ENCODE measurements at regions not wholly inside any gene's neighbourhood (a gene's known extent, or its start where the extent isn't known, plus 50 kb on each side); places are given as distances from the start of the nearest gene placed in this dataset.

- TF ChIP-seq ZNF646 (CRISPR knock-in tag; IDR thresholded peaks at IDR 0.05), result no peak
- TF ChIP-seq ZSCAN25 (CRISPR knock-in tag; IDR thresholded peaks at IDR 0.05), result no peak
- TF ChIP-seq ATF5 (CRISPR knock-in tag; IDR thresholded peaks at IDR 0.05; ENCODE audit: low read depth), result no peak
Observed at GRCh38 chr5:176727983-176728675, 80.8 kb downstream of the TSPAN17 start (continued).

- H3K9ac ChIP-seq (ENCODE audit: insufficient read depth, low read depth, low read length), result no peak overlapping the region
- intact Hi-C loops (cut with micrococcal nuclease; ENCODE audit: unreplicated experiment), result no loop called here
- H3K4me3 ChIP-seq (replicated peaks in 1 of 3; ENCODE audit: insufficient read depth in 1 of 3, low read depth in 2 of 3, low read length in 3 of 3), result no peak overlapping the region
- peaks cover 16 to 90% of the 10 kb centered on the region in 2 experiments for H3K27me3 ChIP-seq (ENCODE audit: control insufficient read depth in 1 of 2, insufficient read depth in 2 of 2, low read length in 2 of 2)
- H3K27ac ChIP-seq (ENCODE audit: extremely low read length, insufficient read depth, low read length), result no peak overlapping the region
- no peak overlapping the region for H2AFZ ChIP-seq (ENCODE audit: low read length)
- no peak overlapping the region for H3K4me2 ChIP-seq (ENCODE audit: low read depth, low read length)
- ChIA-PET POLR2A (no interaction called here), CTCF (ENCODE audit: low intra/inter-chr PET ratio, low total read pairs) (no interaction called here)
- peaks cover 6% of the 10 kb centered on the region; the same call in 1 of the 2 replicates for H4K20me1 ChIP-seq (ENCODE audit: insufficient read depth, low read length)
- in situ Hi-C loops (cut with HindIII; ENCODE audit: extremely low pct_ligation_motif_present, low pct_unique_long_range_greater_than_20kb), result no loop called here
- BruUV-seq (replicated peaks), result no TSS peak
- H3K36me3 ChIP-seq (replicated peaks in 1 of 2; ENCODE audit: control insufficient read depth in 1 of 2, insufficient read depth in 2 of 2, low read length in 2 of 2), result no peaks in the 10 kb centered on the region
- no peaks in the 10 kb centered on the region for H3K4me1 ChIP-seq (ENCODE audit: insufficient read depth, low read length)
- H3K9me3 ChIP-seq (ENCODE audit: low read length), result no peaks in the 10 kb centered on the region
- no peak for TF ChIP-seq ZNF839 (CRISPR knock-in tag; IDR thresholded peaks at IDR 0.05; ENCODE audit: borderline replicate concordance)
- TF ChIP-seq CREB3 (CRISPR knock-in tag; IDR thresholded peaks at IDR 0.05), result no peak
- WGBS (ENCODE audit: low lambda C conversion rate), result 24% methylated on average over 8 of the region's 11 CpGs
- DNase-seq (ENCODE audit: low spot score) (no peak), FAIRE-seq (no peak), ATAC-seq (no peak)
- H3K79me2 ChIP-seq (ENCODE audit: insufficient read depth, low read length), result no peaks in the 10 kb centered on the region
Observed at GRCh38 chr5:176728831-176729251, 81.5 kb upstream of the UNC5A start.

Measured in HepG2 (cell line).